ENCODE measurements at regions not wholly inside any gene's neighbourhood (a gene's known extent, or its start where the extent isn't known, plus 50 kb on each side); places are given as distances from the start of the nearest gene placed in this dataset.

DNA sequence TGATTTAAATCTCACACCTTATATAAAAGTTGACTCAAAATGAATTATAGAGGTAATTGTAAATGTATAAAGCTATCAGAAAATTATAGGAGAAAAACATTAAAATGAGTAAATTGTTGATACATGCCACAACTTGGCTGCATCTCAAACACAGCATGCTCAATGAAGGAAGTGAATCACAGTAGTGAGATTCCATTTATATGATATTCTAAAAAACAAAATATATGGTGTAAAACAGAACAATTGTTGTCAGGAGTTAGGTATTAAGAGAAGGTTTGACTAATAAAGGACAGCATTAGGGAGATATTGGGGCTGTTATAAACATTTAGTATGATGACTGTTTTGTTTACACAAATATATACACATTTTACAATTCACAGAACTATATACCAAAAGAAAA lies 356.6 kb upstream of the CELF4 start:
- Histone ChIP-seq H3K36me3 (no peaks in the 10 kb centered on the region), H3K27ac (no peak overlapping the region), H3K4me1 (ENCODE audit: control insufficient read depth in 1 of 2, low read depth in 2 of 2) (no peaks in the 10 kb centered on the region), H3K27me3 (replicated peaks; ENCODE audit: insufficient read depth) (no peaks in the 10 kb centered on the region), H3K9me3 (no peaks in the 10 kb centered on the region), H3K4me3 (no peak overlapping the region)
- TF ChIP-seq, protein P1, sequence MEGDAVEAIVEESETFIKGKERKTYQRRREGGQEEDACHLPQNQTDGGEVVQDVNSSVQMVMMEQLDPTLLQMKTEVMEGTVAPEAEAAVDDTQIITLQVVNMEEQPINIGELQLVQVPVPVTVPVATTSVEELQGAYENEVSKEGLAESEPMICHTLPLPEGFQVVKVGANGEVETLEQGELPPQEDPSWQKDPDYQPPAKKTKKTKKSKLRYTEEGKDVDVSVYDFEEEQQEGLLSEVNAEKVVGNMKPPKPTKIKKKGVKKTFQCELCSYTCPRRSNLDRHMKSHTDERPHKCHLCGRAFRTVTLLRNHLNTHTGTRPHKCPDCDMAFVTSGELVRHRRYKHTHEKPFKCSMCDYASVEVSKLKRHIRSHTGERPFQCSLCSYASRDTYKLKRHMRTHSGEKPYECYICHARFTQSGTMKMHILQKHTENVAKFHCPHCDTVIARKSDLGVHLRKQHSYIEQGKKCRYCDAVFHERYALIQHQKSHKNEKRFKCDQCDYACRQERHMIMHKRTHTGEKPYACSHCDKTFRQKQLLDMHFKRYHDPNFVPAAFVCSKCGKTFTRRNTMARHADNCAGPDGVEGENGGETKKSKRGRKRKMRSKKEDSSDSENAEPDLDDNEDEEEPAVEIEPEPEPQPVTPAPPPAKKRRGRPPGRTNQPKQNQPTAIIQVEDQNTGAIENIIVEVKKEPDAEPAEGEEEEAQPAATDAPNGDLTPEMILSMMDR (IDR thresholded peaks at IDR 0.05), result no peak
- DNase-seq (ENCODE audit: low spot score), result no peak
- ATAC-seq (ENCODE audit: insufficient number of reproducible peaks, low FRiP score, low read depth), result no peak

DNA sequence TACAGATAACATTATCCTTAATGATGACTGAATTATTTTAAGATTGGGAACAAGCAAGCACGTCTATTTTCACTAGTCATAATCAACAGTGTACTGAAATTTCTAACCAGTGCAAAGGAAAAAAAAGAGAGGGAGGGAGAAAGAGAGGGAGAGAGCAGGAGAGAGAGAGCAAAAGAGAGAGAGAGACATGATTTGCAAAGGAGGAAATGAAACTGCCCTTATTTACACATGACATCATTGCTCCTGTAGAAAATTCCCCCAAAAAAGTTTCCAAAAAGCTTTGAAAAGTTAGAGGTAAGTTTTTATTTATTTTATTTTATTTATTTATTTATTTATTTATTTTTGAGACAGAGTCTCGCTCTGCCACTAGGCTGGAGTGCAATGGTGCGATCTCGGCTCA lies 355.3 kb upstream of the CELF4 start:
- Histone ChIP-seq H3K4me1 (ENCODE audit: control insufficient read depth in 1 of 2, low read depth in 2 of 2) (no peaks in the 10 kb centered on the region), H3K4me3 (no peak overlapping the region), H3K27me3 (replicated peaks; ENCODE audit: insufficient read depth) (no peaks in the 10 kb centered on the region), H3K9me3 (no peaks in the 10 kb centered on the region), H3K36me3 (no peaks in the 10 kb centered on the region), H3K27ac (no peak overlapping the region)
- DNase-seq (ENCODE audit: low spot score), result no peak
- ATAC-seq (ENCODE audit: insufficient number of reproducible peaks, low FRiP score, low read depth), result no peak
- TF ChIP-seq, protein P1 (IDR thresholded peaks at IDR 0.05), result no peak

DNA sequence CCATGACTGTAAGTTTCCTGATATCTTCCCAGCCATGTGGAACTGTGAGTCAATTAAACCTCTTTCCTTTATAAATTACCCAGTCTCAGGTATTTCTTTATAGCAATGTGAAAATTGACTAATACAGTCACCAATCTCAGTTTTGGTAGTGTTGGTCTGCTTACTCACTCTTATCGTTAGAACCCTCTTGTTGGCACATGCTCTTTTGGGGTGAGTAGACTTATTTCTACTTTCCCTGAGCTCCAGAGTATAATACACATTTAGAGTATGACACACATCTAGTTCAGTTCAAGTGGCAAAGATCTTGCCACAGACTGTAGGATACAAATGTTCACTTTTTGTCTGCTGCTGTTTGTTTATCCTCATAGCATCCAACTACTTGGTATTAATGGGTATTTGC lies 347.5 kb upstream of the CELF4 start:
- Histone ChIP-seq H3K9me3 (no peaks in the 10 kb centered on the region), H3K27ac (no peak overlapping the region), H3K4me3 (no peak overlapping the region), H3K27me3 (replicated peaks; ENCODE audit: insufficient read depth) (no peaks in the 10 kb centered on the region), H3K36me3 (no peaks in the 10 kb centered on the region), H3K4me1 (ENCODE audit: control insufficient read depth in 1 of 2, low read depth in 2 of 2) (no peaks in the 10 kb centered on the region)
- no peak for DNase-seq (ENCODE audit: low spot score)
- TF ChIP-seq, protein P1 (IDR thresholded peaks at IDR 0.05), result no peak
- no peak for ATAC-seq (ENCODE audit: insufficient number of reproducible peaks, low FRiP score, low read depth)

DNA sequence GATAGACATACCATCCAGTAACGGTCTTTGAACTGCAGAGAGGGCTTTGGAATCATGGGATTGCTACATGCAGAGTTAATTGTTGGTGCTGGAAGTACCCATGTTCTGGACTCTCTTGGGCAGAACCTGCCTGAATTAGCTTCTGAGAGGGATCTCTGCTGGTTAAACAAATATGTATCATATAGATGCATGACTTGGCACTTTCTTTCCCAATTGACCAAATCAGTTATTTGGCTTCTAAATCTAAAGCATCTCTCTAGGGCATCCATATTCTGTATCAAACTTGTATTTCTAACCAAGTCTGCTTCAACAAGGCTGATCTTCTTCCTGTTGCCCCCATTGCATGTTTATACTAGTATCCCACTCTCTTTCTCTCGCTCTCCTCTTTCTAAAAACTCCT lies 336.7 kb upstream of the CELF4 start:
- no peak for ATAC-seq (ENCODE audit: insufficient number of reproducible peaks, low FRiP score, low read depth)
- DNase-seq (ENCODE audit: low spot score), result no peak
- H3K27ac ChIP-seq, result no peak overlapping the region
- no peak overlapping the region for H3K4me3 ChIP-seq
- TF ChIP-seq, protein P1 (IDR thresholded peaks at IDR 0.05), result no peak
- no peaks in the 10 kb centered on the region for H3K4me1 ChIP-seq (ENCODE audit: control insufficient read depth in 1 of 2, low read depth in 2 of 2)
- H3K27me3 ChIP-seq (replicated peaks; ENCODE audit: insufficient read depth), result no peaks in the 10 kb centered on the region
- H3K36me3 ChIP-seq, result no peaks in the 10 kb centered on the region
- H3K9me3 ChIP-seq, result no peaks in the 10 kb centered on the region

DNA sequence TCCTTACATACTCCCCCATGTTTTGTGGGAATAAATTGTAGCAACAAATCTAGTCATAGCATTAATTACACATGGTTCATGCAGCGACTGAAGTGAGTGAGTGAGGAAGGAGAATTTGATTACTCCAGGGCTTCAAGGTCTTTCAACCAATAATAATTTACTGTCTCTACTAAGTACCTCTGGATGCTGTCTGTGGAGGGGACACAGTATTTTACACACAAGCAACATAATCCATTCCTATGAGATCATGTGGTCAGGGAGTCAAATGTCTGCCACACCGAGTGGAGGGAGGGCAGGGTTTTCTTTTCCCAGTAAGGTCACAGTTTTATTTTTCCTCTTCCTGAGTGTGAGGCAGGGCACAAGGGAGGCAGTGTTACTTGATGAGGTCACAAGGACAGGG lies 334.7 kb upstream of the CELF4 start:
- Histone ChIP-seq H3K27ac (no peak overlapping the region), H3K36me3 (no peaks in the 10 kb centered on the region), H3K4me1 (ENCODE audit: control insufficient read depth in 1 of 2, low read depth in 2 of 2) (no peaks in the 10 kb centered on the region), H3K27me3 (replicated peaks; ENCODE audit: insufficient read depth) (no peaks in the 10 kb centered on the region), H3K9me3 (no peaks in the 10 kb centered on the region), H3K4me3 (no peak overlapping the region)
- TF ChIP-seq, protein P1 (IDR thresholded peaks at IDR 0.05), result no peak
- no peak for DNase-seq (ENCODE audit: low spot score)
- no peak for ATAC-seq (ENCODE audit: insufficient number of reproducible peaks, low FRiP score, low read depth)
